ENCODE measurements at regions not wholly inside any gene's neighbourhood (a gene's known extent, or its start where the extent isn't known, plus 50 kb on each side); places are given as distances from the start of the nearest gene placed in this dataset.
"Not testable (repeated sequence)": the region's sequence is repeated elsewhere in the genome, so short reads cannot be mapped to it uniquely, and the experiment has no call there.

DNA sequence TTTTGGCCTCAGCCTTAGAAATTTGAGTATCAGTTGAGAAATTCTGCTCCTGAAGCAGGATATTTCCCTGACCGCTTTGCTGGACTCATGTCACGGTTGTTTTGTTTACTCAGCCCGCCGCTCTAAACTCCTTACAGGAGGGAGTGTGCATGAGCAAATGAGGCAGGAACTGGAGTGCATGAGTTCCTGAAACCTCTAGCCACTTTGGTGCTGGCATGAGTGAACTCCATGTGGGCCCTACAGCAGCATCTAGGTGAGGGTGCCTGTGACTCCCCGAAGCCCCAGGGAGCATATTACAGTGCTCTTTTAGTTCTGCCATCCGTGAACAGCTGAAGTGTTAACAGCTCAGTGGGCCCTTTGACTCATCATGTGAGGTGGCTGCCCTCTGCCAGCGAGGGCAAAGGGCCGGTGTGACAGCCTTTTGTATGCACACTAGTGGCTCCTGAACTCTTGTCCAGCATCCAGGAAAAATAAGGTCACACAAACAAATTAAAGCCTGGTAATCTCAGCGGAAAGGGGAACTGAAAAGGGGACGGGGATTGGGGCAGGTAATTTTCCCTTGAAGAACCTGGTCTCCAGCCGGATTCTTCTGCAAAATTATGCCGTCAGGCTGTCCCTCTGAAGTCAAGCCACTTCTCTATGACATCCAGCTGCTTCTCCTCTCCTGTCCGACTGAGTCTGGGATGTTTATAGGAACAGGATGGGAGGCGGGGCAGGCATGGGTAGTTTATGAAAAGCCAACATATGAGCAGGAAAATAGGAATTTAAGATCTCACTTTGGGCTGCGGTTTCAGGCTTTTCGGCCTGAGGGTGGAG, 1668.7 kb downstream of the SUCLG1 start:
- H3K27ac ChIP-seq: no peak overlapping the region
- no peak for TF ChIP-seq CTCF (conservative IDR thresholded peaks at IDR 0.05)

DNA sequence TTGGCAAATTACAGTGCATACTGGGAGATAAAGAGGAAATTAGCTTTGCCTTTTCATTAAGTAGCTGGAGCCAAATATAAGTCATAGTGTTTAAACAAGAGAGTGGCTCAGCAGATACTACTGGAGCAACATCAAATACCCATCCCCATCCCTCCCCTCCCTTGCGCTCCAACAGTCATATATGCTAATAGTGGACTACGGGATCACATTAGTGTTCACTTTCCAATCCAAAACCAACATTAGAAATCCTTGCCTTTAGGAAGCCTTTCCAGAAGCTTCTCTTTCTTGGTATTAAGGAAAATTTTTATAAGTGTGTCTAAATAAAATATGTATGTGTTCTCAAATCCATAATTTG, 1669.3 kb downstream of the SUCLG1 start:
- no peak overlapping the region for H3K27ac ChIP-seq
- no peak for TF ChIP-seq CTCF (conservative IDR thresholded peaks at IDR 0.05)

- TF ChIP-seq CTCF (conservative IDR thresholded peaks at IDR 0.05): no peak
Measured at GRCh38 chr2:82781176-82781915, 1677.7 kb downstream of the SUCLG1 start.

DNA sequence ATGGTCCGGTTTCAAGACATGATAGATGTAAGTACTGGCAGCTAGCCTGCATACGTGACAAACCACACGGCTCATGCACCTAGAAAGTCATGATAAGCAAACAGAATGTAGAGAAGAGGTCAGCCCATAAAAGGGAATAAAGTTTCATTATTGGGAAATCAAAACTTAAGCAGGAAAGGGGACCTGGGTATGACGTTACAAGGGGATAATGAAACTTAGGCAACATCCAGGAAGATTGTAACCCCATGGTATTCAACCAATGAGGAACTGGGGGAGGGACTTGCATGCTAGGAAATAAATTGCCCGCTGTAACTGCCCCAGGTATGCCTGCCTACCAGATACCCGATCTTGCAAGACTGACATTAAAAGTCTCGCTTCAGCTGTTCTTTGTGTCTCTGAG, 1679.0 kb downstream of the SUCLG1 start:
- TF ChIP-seq CTCF (conservative IDR thresholded peaks at IDR 0.05): no peak
- no peak overlapping the region for H3K27ac ChIP-seq

More at GRCh38 chr2:82781176-82781915, 1677.7 kb downstream of the SUCLG1 start:
- no peak overlapping the region for H3K27ac ChIP-seq

GRCh38 chr2:82752396-82752795, 1706.7 kb downstream of the SUCLG1 start:
- H3K27ac ChIP-seq: no peak overlapping the region
- no peak for TF ChIP-seq CTCF (conservative IDR thresholded peaks at IDR 0.05)

DNA sequence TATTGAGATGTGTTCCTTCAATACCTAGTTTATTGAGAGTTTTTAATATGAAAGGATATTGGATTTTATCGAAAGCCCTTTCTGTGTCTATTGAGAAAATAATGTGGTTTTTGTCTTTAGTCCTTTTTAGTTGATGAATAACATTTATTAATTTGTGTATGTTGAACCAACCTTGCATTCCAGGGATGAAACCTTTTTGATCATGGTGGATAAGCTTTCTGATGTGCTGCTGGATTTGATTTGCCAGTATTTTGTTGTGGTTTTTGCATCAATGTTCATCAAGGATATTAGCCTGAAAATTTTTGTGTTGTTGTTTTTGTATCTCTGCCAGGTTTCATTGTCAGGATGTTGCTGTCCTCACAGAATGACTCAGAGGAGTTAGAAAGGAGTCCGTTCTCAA, 1710.4 kb downstream of the SUCLG1 start:
- TF ChIP-seq CTCF (conservative IDR thresholded peaks at IDR 0.05): no peak
- no peak overlapping the region for H3K27ac ChIP-seq

- no peak for TF ChIP-seq CTCF (conservative IDR thresholded peaks at IDR 0.05)
- no peak overlapping the region for H3K27ac ChIP-seq
Measured at GRCh38 chr2:82740527-82740926, 1718.6 kb downstream of the SUCLG1 start.

DNA sequence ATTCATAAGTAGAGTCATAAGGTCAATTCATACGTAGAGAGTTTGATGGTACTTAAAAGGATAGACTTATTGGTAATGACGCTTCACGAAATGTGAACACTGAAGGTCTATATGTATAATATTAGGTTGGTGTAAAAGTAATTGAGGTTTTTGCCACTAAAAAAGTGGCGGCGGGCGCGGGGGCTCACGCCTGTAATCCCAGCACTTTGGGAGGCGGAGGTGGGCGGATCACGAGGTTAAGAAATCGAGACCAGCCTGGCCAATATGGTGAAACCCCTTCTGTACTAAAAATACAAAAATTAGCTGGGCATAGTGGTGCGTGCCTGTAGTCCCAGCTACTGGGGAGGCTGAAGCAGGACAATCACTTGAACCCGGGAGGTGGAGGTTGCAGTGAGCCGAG, 1721.1 kb downstream of the SUCLG1 start:
- not testable (repeated sequence) for H3K27ac ChIP-seq

Data from VCaP (cell line).